Vagina (tissue), 2 donors: ENCODE measurements at regions not wholly inside any gene's neighbourhood (a gene's known extent, or its start where the extent isn't known, plus 50 kb on each side); places are given as distances from the start of the nearest gene placed in this dataset.

Experiments used
- CTCF ChIP-seq, 3 experiments: fragments of 450-650 bp in 2 of 3; fragments of 200-600 bp in 1 of 3; sonication (generic) in 1 of 3; IDR thresholded peaks; one replicate each; pipeline ENCODE4 v1.5.1; 2017 to 2019; ENCODE audit warnings: antibody characterized with exemption in 3 of 3, mild to moderate bottlenecking in 2 of 3, moderate library complexity in 2 of 3
- POLR2A ChIP-seq, 2 donors: fragments of 450-650 bp; IDR thresholded peaks; one replicate each; pipeline ENCODE4 v1.6.1; 2017; ENCODE audit warnings: antibody characterized with exemption in 2 of 2, mild to moderate bottlenecking in 2 of 2, moderate library complexity in 2 of 2
- POLR2AphosphoS5 ChIP-seq, 2 donors: sonication (generic); formaldehyde crosslinking; IDR thresholded peaks; one replicate each; pipeline ENCODE4 v1.9.0; 2017; ENCODE audit warnings: antibody characterized with exemption in 2 of 2, mild to moderate bottlenecking in 2 of 2, low read depth in 1 of 2; ENCODE audit not compliant: insufficient read depth in 1 of 2

- TF ChIP-seq CTCF (IDR thresholded peaks at IDR 0.05) (no peak), POLR2A (IDR thresholded peaks at IDR 0.05) (no peak), POLR2AphosphoS5 (IDR thresholded peaks at IDR 0.05; ENCODE audit: insufficient read depth in 1 of 2, low read depth in 1 of 2) (no peak)
Measured at GRCh38 chr7:153627323-153627722, 424.9 kb upstream of the DPP6 start.
